DND-41 (cell line): ENCODE measurements at regions not wholly inside any gene's neighbourhood (a gene's known extent, or its start where the extent isn't known, plus 50 kb on each side); places are given as distances from the start of the nearest gene placed in this dataset.

Experiments used
- ATAC-seq: fragments of 200-7000 bp; cut with Tn5 transposase; 3 replicates; pipeline ENCODE4 v1.9.1; 2021; ENCODE audit warnings: low read depth; ENCODE audit not compliant: insufficient read depth
- DNase-seq: peaks from one replicate; pipeline ENCODE4 v3.0.0-alpha.2; 2020
- H2AFZ ChIP-seq: 2 replicates; pipeline ENCODE4 v1.6.0; 2012; ENCODE audit warnings: low read depth, low read length
- H3K27ac ChIP-seq: 2 replicates; pipeline ENCODE4 v1.5.1; 2012; ENCODE audit warnings: low read length, inconsistent platforms
- H3K27me3 ChIP-seq: fragments of 200-600 bp; sonication (generic); 2 replicates; pipeline ENCODE4 v1.6.0; 2012; ENCODE audit warnings: low read length, mild to moderate bottlenecking, inconsistent platforms; ENCODE audit not compliant: insufficient read depth, poor library complexity
- H3K36me3 ChIP-seq: 2 replicates; pipeline ENCODE4 v1.5.1; 2012; ENCODE audit warnings: low read length, inconsistent platforms; ENCODE audit not compliant: insufficient read depth
- H3K4me1 ChIP-seq: 2 replicates; pipeline ENCODE4 v1.5.1; 2012; ENCODE audit warnings: mild to moderate bottlenecking, low read length; ENCODE audit not compliant: insufficient read depth
- H3K4me2 ChIP-seq: 2 replicates; pipeline ENCODE4 v1.6.0; 2012; ENCODE audit warnings: mild to moderate bottlenecking, moderate library complexity, low read length, inconsistent platforms; ENCODE audit not compliant: insufficient read depth
- H3K4me3 ChIP-seq, 2 experiments: fragments of 200-600 bp in 1 of 2; shearing (Covaris generic) in 1 of 2; 2 replicates each; pipeline ENCODE4 v1.5.1; 2012 to 2016; ENCODE audit warnings: inconsistent platforms in 2 of 2, low read length in 2 of 2, mild to moderate bottlenecking in 2 of 2, low read depth in 1 of 2, moderate library complexity in 1 of 2
- H3K79me2 ChIP-seq: 2 replicates; pipeline ENCODE4 v1.6.0; 2012; ENCODE audit warnings: low read length, inconsistent platforms; ENCODE audit not compliant: insufficient read depth
- H3K9ac ChIP-seq: 2 replicates; pipeline ENCODE4 v1.6.0; 2012; ENCODE audit warnings: low read depth, mild to moderate bottlenecking, inconsistent platforms, low read length, moderate library complexity
- H3K9me3 ChIP-seq: 2 replicates; pipeline ENCODE4 v1.5.1; 2012; ENCODE audit warnings: low read length, moderate library complexity, mild to moderate bottlenecking, inconsistent platforms; ENCODE audit not compliant: insufficient read depth, severe bottlenecking
- H4K20me1 ChIP-seq: 2 replicates; pipeline ENCODE4 v1.6.0; 2012; ENCODE audit warnings: low read length; ENCODE audit not compliant: insufficient read depth
- EZH2 ChIP-seq: IDR thresholded peaks from 3 replicates; pipeline ENCODE4 v1.6.1; 2012; ENCODE audit warnings: borderline replicate concordance, low read depth, mild to moderate bottlenecking, moderate library complexity, low read length, inconsistent platforms; ENCODE audit not compliant: severe bottlenecking
- TF ChIP-seq, protein P1 (sequence below): IDR thresholded peaks from 2 replicates; pipeline ENCODE4 v1.5.1; 2012; ENCODE audit warnings: borderline replicate concordance, low read length, moderate library complexity, mild to moderate bottlenecking; ENCODE audit not compliant: poor library complexity, severe bottlenecking; ENCODE audit errors: extremely low read depth

DNA sequence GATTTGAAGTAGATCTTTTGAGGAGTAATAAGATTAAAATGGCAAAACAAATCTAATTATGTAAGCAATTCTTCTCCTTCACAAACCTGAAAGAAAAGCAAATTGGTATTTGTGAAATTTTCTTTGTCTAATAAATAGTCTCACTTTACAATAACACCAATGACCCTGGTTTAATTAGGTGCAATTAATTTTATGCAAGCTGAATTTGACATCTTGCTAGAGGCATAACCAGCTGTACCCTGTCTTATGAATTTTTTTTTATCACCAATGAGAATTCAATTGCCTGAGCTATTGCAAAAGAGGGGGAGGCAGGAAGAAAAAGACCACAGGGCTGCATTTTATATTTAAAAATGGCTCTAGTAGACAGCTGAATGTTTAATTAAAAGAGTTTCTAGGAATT is 113.5 kb upstream of the IL12A start:
- TF ChIP-seq, protein P1, sequence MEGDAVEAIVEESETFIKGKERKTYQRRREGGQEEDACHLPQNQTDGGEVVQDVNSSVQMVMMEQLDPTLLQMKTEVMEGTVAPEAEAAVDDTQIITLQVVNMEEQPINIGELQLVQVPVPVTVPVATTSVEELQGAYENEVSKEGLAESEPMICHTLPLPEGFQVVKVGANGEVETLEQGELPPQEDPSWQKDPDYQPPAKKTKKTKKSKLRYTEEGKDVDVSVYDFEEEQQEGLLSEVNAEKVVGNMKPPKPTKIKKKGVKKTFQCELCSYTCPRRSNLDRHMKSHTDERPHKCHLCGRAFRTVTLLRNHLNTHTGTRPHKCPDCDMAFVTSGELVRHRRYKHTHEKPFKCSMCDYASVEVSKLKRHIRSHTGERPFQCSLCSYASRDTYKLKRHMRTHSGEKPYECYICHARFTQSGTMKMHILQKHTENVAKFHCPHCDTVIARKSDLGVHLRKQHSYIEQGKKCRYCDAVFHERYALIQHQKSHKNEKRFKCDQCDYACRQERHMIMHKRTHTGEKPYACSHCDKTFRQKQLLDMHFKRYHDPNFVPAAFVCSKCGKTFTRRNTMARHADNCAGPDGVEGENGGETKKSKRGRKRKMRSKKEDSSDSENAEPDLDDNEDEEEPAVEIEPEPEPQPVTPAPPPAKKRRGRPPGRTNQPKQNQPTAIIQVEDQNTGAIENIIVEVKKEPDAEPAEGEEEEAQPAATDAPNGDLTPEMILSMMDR: no peak
- no peak for TF ChIP-seq EZH2
- Histone ChIP-seq H3K27me3 (peaks cover 3% of the 10 kb centered on the region), H3K9ac (no peak overlapping the region), H3K4me3 (no peak overlapping the region), H4K20me1 (no peaks in the 10 kb centered on the region), H3K27ac (no peak overlapping the region), H3K9me3 (no peaks in the 10 kb centered on the region), H3K36me3 (no peaks in the 10 kb centered on the region), H3K4me2 (no peak overlapping the region), H2AFZ (no peak overlapping the region), H3K4me1 (no peaks in the 10 kb centered on the region), H3K79me2 (no peaks in the 10 kb centered on the region)
- ATAC-seq (no peak), DNase-seq (no peak)

DNA sequence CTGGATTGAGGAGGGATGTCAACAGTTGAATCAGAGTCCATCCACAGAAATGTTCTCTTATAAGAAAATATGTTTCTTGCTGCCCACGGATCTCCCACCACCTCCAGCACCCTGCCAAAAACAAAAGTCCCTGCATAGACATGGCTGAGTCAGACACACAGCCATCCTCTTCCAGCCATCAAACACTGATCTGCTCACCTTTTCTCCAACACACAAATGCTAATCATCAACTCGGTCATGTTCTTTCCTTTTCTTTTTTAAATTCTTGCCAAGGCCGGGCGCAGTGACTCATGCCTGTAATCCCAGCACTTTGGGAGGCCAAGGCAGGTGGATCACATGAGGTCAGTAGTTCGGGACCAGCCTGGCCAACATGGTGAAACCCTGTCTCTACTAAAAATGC is 110.7 kb upstream of the IL12A start:
- Histone ChIP-seq H3K9ac (no peak overlapping the region), H4K20me1 (no peaks in the 10 kb centered on the region), H3K4me1 (no peaks in the 10 kb centered on the region), H3K36me3 (no peaks in the 10 kb centered on the region), H3K4me2 (no peak overlapping the region), H3K4me3 (no peak overlapping the region), H3K79me2 (no peaks in the 10 kb centered on the region), H3K9me3 (no peaks in the 10 kb centered on the region), H2AFZ (no peak overlapping the region), H3K27me3 (peaks cover 6% of the 10 kb centered on the region), H3K27ac (no peak overlapping the region)
- ATAC-seq: no peak
- DNase-seq: no peak
- TF ChIP-seq, protein P1: no peak
- no peak for TF ChIP-seq EZH2

DNA sequence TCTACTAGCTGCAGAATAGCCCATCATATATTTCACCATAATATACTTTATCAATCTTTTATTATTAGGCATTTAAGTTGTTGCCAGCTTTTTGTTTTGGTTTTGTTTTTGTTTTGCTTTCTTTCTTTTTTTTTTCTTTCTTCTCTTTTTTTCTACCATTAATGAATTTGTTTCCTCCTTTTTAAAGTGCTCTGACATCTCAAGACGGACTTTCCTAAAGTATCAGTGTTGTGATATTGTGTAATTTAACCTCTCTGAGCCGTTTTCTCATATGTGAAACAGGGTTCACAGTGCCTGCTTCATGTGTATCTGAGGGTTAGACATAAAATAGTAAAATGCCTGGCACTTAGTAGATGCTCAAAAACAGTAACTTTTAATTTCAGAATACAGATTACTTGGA is 109.5 kb upstream of the IL12A start:
- TF ChIP-seq, protein P1: no peak
- TF ChIP-seq EZH2: no peak
- no peak for ATAC-seq
- Histone ChIP-seq H3K27ac (no peak overlapping the region), H3K4me2 (no peak overlapping the region), H3K79me2 (no peaks in the 10 kb centered on the region), H2AFZ (no peak overlapping the region), H3K4me3 (no peak overlapping the region), H3K4me1 (no peaks in the 10 kb centered on the region), H3K9me3 (no peaks in the 10 kb centered on the region), H3K36me3 (no peaks in the 10 kb centered on the region), H3K27me3 (peaks cover 10% of the 10 kb centered on the region), H4K20me1 (no peaks in the 10 kb centered on the region), H3K9ac (no peak overlapping the region)
- DNase-seq: no peak

DNA sequence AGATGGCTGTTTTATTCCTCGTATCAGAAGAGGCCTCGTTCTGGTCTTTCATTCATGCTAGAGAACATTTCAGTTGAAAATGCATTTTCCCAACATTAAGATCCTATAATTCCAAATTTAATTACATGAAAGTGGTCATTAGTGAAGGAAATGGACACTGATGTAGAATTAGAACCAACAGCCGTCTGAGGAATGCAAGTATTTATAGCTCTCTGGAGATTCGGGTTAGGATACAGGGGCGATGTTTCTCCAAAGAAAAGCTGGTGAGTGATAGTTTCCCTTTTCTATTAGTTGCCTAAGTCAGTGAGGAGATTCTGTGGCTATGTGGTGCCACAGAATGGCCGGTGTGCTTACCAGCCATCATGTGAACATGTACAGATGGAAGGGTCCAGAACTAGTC is 109.0 kb upstream of the IL12A start:
- H3K79me2 ChIP-seq: no peaks in the 10 kb centered on the region
- ATAC-seq (no peak), DNase-seq (no peak)
- no peaks in the 10 kb centered on the region for H3K36me3 ChIP-seq
- no peak overlapping the region for H3K27ac ChIP-seq
- H3K9ac ChIP-seq: no peak overlapping the region
- no peaks in the 10 kb centered on the region for H3K4me1 ChIP-seq
- H3K9me3 ChIP-seq: no peaks in the 10 kb centered on the region
- no peak overlapping the region for H3K4me2 ChIP-seq
- TF ChIP-seq EZH2: no peak
- TF ChIP-seq, protein P1: no peak
- no peak overlapping the region for H2AFZ ChIP-seq
- H3K27me3 ChIP-seq: peaks cover 10% of the 10 kb centered on the region
- H4K20me1 ChIP-seq: no peaks in the 10 kb centered on the region
- H3K4me3 ChIP-seq: no peak overlapping the region
